ENCODE measurements at regions not wholly inside any gene's neighbourhood (a gene's known extent, or its start where the extent isn't known, plus 50 kb on each side); places are given as distances from the start of the nearest gene placed in this dataset.

DNA sequence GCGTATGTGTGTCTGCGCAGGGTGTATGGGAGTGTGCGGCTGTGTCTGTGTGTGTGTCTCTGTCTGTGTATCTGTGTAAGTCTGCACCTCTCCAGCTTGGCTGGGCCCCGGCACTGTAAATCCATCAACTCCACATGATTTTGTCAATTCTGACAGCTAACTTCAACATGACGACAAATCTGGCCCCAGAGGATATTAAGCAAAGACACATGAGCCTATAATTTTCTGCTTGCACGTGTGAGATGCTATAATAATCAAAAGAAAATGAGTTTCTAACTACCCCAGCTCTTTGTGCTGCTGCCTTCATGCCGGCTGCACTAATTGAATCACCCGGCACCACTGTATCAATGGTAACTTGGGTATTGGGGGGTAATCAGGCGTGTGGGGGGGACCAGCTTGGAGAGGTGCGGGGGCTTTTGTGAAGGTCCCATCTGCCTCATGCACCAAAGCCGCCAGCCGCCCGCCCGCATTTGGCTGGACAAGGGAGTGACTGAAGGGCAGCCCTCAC, 57.6 kb upstream of the LHX1 start:
- no peak for DNase-seq (ENCODE audit: low read depth, low spot score)
- Mint-ChIP-seq H3K9me3 (peaks cover 3% of the 10 kb centered on the region), H3K4me1 (peaks cover 9% of the 10 kb centered on the region), H3K36me3 (ENCODE audit: low read depth) (no peaks in the 10 kb centered on the region), H3K4me3 (no peak overlapping the region), H3K27ac (ENCODE audit: unreplicated experiment) (no peak overlapping the region), H3K27me3 (ENCODE audit: low read depth) (peaks cover 12% of the 10 kb centered on the region)
- TF ChIP-seq, protein P1, sequence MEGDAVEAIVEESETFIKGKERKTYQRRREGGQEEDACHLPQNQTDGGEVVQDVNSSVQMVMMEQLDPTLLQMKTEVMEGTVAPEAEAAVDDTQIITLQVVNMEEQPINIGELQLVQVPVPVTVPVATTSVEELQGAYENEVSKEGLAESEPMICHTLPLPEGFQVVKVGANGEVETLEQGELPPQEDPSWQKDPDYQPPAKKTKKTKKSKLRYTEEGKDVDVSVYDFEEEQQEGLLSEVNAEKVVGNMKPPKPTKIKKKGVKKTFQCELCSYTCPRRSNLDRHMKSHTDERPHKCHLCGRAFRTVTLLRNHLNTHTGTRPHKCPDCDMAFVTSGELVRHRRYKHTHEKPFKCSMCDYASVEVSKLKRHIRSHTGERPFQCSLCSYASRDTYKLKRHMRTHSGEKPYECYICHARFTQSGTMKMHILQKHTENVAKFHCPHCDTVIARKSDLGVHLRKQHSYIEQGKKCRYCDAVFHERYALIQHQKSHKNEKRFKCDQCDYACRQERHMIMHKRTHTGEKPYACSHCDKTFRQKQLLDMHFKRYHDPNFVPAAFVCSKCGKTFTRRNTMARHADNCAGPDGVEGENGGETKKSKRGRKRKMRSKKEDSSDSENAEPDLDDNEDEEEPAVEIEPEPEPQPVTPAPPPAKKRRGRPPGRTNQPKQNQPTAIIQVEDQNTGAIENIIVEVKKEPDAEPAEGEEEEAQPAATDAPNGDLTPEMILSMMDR (conservative IDR thresholded peaks at IDR 0.05), result no peak

DNA sequence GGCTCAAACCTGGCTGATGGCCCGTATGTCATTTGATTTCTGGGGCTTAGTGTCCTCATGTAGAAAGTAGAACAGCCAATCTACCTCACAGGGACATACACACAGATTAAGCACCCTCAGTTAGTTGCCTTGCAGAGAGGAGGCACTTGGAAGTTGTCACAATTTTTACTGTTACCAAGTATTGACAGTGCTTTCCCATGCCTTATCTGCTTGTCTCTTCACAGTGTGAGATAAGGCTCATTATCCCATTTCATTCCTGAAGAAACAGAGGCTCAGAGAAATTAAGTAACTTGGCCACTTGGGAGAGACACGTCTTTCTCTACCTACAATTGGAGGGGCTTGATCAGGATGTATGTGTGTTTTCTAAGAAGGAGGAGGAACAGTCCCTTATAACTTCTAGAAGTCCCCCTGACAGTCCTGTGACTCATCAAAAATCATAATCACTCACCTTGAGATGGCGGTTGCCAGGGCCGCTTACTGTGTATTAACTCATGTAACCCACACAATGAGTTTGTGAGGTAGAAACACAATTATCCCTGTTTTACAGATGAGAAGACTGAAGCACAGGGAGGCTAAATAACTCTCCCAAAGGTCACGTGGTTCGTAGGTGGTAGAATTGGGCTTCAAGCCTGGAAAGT, 56.9 kb upstream of the LHX1 start:
- Mint-ChIP-seq H3K36me3 (ENCODE audit: low read depth) (no peaks in the 10 kb centered on the region), H3K4me3 (no peak overlapping the region), H3K27ac (ENCODE audit: unreplicated experiment) (no peak overlapping the region), H3K27me3 (ENCODE audit: low read depth) (peaks cover 12% of the 10 kb centered on the region), H3K9me3 (peaks cover 3% of the 10 kb centered on the region), H3K4me1 (peaks cover 9% of the 10 kb centered on the region)
- no peak for DNase-seq (ENCODE audit: low read depth, low spot score)
- TF ChIP-seq, protein P1 (conservative IDR thresholded peaks at IDR 0.05), result no peak

DNA sequence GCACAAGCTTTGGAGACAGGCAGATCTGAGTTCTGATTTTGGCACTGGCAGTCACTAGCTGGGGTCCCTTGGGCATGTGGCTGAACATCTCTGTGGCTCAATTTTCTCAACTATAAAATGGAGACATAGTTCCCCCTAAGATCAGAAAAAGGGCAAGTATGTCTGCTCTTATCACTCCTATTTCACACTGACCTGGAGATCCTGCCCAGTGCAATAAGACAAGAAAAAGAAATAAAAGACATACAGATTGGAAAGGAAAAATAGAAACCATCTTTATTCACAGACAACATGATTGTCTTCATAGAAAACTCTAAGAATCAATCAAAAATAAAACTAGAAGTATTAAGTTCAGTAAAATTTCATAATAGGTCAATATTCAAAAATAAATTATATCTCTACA, 56.0 kb upstream of the LHX1 start:
- peaks cover 9% of the 10 kb centered on the region for H3K4me1 Mint-ChIP-seq
- peaks cover 12% of the 10 kb centered on the region for H3K27me3 Mint-ChIP-seq (ENCODE audit: low read depth)
- no peak overlapping the region for H3K27ac Mint-ChIP-seq (ENCODE audit: unreplicated experiment)
- TF ChIP-seq, protein P1 (conservative IDR thresholded peaks at IDR 0.05), result no peak
- no peak for DNase-seq (ENCODE audit: low read depth, low spot score)
- H3K9me3 Mint-ChIP-seq, result peaks cover 3% of the 10 kb centered on the region
- no peak overlapping the region for H3K4me3 Mint-ChIP-seq
- no peaks in the 10 kb centered on the region for H3K36me3 Mint-ChIP-seq (ENCODE audit: low read depth)

DNA sequence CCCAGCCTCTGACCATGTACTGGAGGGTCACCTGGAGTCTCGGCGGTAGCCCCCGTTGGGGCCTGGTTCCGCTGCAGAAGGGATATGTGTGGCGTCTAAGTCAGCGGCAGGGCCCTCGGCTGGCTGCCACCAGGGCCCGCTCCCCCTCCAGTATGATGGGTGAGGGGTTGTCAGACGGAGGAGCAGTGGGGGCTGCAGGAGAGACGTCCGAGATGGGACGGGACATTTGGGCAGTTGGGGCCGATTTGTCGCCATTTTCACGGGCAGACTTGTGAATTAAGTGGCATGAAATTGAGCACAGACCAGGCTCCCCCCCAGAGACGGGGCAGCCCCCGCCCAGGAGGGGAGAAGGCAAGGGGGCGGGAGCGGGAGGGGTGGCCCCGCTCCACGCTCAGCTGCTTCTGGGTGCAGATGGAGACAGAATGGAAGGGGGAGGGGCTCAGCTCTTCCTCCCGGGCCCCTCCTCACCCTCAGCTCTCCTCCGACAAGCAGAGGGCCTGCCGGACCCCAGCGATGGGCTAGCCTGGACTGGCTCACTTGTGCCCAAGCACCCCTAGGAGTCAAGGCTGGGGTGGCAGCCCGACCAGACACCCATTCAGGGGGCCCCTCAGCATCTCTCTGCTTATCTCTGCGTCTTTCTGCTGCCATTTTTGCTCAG, 52.7 kb upstream of the LHX1 start:
- Mint-ChIP-seq H3K9me3 (peaks cover 3% of the 10 kb centered on the region), H3K4me1 (peaks cover 1% of the 10 kb centered on the region), H3K27me3 (ENCODE audit: low read depth) (peaks cover 28% of the 10 kb centered on the region), H3K4me3 (no peak overlapping the region), H3K36me3 (ENCODE audit: low read depth) (no peaks in the 10 kb centered on the region), H3K27ac (ENCODE audit: unreplicated experiment) (no peak overlapping the region)
- no peak for DNase-seq (ENCODE audit: low read depth, low spot score)
- TF ChIP-seq, protein P1 (conservative IDR thresholded peaks at IDR 0.05), result no peak

DNA sequence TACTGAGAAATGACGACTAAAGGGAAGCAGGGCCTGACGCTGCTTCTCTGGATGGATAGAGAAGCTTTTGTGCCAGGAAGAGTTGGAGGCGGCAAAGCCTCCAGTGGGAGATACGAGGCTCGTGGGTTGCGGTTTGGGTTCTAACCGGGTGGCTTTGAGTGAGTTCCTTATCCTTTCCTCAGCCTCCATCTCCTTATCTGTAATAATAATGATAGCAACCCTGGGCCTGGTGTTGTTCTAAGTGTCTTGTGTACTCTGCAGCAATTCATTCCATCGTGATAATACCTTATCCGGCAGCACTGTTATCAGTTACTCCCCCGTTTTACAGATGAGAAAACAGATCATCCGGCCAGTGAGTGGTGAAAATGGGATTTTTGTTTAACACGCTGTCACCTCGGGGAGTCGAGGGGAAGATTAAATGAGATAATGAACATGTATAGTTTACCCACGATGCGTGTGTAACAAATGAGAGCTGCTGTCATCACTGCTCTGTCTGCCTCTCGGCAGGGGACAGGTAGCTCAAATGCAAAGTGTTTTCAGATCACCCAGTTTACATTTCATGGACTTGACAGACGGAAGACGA, 52.0 kb upstream of the LHX1 start:
- TF ChIP-seq, protein P1 (conservative IDR thresholded peaks at IDR 0.05), result no peak
- Mint-ChIP-seq H3K36me3 (ENCODE audit: low read depth) (no peaks in the 10 kb centered on the region), H3K4me3 (no peak overlapping the region), H3K27ac (ENCODE audit: unreplicated experiment) (no peak overlapping the region), H3K27me3 (ENCODE audit: low read depth) (peaks cover 28% of the 10 kb centered on the region), H3K4me1 (no peaks in the 10 kb centered on the region), H3K9me3 (peaks cover 3% of the 10 kb centered on the region)
- no peak for DNase-seq (ENCODE audit: low read depth, low spot score)

All from neural crest cell (in vitro differentiated cells).